HG02642 (cell line): ENCODE measurements at regions not wholly inside any gene's neighbourhood (a gene's known extent, or its start where the extent isn't known, plus 50 kb on each side); places are given as distances from the start of the nearest gene placed in this dataset.
"Not testable (repeated sequence)": the region's sequence is repeated elsewhere in the genome, so short reads cannot be mapped to it uniquely, and the experiment has no call there.

Experiments
- ATAC-seq: cut with Tn5 transposase; IDR thresholded peaks from one replicate; pipeline ENCODE4 v1.9.1; 2021; ENCODE audit warnings: mild to moderate bottlenecking; ENCODE audit not compliant: unreplicated experiment, poor library complexity

DNA sequence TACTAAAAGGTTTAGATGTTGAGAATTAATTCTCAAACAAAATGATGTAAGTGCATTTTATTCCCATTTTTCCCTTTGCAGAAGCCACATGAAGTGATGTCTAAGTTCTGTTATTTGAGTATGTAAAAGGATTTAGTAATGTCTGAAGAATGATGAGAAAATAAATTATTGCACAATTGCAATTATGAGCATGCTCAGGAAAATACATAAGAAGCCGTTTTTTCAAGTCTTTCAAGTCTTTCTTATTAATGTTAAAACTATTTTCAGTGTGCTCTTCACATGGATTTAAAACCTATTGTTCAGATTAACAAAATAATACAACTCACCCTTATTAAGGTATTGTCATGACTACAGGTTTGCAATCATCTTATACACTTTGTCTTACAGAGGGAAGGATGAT lies 331.4 kb upstream of the NETO1 start:
- ATAC-seq, result no peak

DNA sequence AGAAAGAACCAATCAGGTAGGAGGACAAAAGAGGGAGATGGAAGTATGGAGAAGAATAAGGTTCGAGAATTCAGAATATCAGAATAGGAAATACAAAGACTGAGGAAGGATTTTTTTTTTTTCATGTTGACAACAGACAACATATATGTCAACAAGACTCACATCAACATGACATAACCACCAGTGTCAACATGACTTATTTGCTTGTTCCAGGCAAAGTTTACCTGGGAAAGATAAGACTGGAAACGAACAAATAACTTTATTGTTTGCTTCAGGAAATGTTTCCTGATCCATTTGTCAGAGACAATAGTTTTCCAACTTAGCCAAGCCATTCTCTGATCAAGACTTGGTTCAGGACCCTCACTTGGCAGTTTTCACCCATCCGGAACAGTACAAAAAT lies 321.9 kb upstream of the NETO1 start:
- ATAC-seq, result no peak

DNA sequence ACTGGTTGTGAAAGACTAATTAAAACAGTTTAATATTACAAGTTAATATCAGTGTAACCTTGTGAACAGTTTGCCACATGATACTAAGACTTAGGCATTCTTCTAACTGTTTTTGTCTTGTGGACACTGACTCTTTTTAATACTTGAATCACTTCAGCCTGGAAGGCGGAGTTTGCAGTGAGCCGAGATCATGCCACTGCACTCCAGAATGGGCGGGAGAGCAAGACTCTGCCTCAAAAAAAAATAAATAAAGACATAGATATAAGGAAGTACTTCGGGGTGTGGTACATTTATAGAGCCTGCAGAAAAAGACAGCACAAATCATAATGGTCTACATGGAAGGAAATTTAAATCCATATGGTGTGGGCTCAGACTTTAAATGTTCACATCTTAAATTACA lies 300.4 kb upstream of the NETO1 start:
- ATAC-seq, result no peak

DNA sequence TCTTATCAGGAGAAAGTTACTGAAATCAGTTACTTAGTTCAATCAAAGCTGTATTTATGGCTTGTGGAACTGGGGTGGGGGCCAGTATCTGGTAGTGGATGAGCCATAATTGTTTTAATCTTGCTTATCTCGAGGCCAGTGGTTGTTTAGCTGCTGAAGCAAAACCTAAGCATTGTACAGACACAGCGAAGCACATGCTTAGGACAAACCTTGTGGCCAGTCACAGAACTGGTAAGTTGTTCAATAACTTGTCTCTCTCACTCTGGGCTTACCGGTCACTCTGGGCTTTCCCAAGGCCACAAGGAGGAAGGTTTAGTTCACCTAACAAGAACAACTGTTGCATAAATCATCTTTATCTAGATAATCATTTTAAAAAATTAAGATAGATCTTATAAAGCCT lies 296.6 kb upstream of the NETO1 start:
- no peak for ATAC-seq

DNA sequence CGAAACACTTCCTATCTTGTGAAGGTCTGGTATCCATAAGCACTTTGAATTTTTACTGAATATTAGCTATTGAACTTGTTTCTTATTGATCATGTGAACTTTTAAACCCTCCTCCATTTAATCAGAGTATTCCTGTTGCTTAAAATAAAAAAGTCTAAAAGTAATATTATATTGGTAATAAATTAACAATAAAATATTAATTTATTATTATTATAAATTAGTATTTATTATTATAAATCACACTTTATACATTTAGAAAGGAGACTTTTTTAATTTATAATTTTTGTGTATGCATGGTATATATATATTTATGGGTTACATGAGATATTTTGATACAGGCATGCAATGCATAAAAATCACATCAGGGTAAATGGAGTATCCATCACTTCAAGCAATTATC lies 295.4 kb upstream of the NETO1 start:
- ATAC-seq, result no peak

DNA sequence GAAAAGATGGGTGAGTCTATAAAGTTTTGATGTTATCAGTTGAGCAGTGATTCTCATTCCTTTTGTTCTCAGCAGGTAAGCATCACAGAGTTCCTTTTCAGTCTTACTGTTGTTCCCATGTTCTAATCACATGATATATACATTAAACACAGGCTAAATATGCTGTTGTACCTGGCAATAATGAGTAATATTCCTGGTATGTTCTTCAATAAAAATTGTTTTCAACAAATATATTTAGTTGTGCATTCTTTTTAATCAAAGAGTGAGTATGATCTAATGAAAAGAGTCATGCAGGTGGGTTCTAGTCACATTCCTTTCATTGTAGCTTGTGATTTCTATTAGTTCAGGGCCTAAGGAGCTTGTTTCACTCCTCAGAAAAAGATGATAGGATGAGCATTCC lies 288.3 kb upstream of the NETO1 start:
- no peak for ATAC-seq

DNA sequence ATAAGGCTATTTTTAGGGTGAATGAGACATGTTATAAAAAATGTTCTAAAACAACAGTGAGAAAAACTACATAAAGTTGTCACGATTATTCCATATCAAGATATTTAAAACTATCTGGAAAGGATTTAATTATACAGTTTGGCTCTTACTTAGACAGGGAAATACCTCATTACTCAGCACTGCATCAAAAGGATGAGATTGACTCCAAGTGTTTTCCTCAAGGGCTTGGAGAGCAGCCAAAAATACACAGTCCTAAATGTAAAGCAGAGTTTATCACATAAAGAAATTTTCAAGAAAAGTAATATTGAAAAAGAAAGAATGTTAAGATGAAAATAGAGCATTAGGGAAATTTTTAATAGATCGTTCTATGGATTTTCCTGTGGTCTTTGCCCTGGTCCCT lies 285.5 kb upstream of the NETO1 start:
- ATAC-seq, result no peak

DNA sequence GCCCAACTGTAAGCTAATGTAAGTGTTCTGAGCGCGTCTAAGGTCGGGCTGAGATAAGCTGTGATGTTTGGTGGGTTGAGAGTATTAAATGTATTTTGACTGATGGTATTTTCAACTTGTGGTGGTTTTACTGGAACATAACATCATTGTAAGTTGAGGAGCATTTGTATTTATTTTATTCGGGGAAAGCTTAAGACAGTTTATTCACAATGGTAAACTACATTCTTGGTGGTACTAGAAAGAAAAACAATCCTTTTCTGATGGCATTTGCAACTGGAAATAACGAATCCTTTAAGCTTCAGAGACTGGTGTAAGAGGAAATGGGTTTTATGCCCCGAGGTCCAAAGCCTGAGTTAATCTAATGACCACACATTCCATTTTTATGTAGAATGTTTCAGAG lies 283.3 kb upstream of the NETO1 start:
- no peak for ATAC-seq

DNA sequence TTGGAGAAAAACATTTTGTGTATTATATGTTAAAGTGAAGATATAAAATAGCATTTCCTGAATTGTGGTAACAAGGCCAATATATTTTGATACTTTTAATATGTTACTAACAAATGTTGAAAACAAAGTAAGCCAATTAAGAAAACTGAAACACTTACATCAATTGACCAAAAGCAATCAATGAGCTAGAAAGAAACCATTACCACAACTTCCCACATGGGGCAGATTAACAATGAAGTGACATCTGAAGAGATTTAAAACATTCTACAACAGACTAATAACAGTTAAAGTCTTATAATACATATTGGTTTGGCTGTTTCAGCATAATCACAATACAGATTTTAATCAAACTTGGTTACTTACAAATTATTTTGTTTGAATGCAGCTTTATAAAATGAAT lies 282.4 kb upstream of the NETO1 start:
- ATAC-seq, result no peak

DNA sequence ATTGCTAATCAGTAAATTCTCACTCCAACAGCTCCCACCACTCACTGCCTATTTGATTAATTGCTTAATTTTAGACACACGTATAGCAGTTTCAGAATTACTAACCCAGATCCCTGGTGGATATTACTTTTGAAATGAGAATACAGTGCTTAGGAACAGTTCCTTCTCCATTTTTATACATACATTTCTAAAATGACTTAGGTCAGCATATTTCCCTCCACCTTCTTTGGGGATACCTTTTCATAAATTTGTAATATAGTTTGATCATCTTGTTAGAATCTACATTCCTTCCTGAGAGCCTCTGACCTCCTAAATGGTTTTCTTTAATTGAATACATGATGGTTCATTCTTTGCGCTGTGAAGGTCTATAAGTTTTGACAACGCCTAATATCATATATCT lies 279.8 kb upstream of the NETO1 start:
- ATAC-seq, result no peak

DNA sequence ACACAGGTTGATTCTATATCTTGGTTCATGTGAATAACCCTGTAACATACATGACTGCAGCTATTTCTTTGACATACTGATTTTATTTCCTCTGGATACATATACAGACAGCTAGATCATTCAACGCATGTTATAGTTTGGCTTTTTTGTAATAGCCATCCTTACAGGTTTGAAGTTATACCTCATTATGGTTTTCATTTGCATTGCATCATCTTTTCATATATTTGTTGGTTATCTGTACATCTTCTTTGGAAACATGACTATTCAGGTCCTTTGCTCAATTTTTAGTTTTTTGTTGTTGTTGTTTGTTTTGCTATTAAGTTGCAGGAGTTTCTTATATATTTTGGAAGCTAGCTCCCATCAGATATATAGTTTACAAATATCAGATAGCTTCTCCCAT lies 276.2 kb upstream of the NETO1 start:
- no peak for ATAC-seq

DNA sequence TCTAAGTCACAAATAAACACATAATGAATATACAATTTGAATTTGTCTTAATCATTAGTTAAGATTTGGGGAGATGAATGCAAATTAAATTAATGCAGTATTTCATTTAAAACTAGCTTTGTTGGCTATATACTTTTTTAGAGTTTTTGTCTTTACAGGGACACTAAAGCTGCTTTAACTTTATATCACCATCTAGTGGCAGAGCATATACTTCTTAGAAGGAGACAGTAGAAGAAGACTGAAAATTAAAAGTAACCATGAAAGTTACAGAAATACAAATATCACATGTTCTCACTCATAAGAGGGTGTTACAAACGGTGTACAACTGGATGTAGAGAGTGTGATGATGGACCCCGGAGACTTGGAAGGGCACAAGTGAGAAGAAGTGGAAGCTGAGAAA lies 268.3 kb upstream of the NETO1 start:
- ATAC-seq, result no peak

DNA sequence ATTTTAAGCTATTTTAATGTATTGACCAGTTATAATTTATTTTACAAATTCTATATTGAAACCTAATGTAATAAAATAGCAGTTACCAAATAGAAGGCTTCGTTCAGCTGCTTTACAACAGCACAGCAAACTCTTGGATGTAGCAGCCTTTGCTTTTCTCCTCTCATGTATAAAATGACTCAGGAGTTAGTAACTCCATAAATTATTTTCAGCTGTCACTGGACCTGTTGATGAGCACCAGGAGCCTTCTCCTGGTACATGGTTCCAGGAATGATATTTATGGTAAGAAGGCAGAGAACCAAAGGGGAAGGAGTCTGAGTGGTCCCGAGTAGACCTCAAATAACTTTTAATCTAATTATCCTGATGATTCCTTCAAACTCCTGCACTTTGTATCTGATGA lies 256.4 kb upstream of the NETO1 start:
- no peak for ATAC-seq

DNA sequence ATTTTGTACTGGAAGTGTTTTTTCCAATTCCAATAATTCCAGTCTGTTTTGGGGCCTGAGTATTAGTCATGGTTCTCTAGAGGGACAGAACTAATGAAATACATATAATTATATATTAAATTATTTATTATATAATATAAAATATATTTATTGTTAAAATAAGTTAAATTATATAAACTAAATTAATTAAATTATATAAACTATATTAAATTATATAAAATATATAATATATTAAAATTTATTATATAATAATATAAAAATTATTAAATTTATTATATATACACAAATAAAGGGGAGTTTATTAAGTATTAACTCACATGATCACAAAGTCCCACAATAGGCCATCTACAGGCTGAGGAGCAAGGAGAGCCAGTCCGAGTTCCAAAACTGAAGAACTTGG lies 253.4 kb upstream of the NETO1 start:
- no peak for ATAC-seq

DNA sequence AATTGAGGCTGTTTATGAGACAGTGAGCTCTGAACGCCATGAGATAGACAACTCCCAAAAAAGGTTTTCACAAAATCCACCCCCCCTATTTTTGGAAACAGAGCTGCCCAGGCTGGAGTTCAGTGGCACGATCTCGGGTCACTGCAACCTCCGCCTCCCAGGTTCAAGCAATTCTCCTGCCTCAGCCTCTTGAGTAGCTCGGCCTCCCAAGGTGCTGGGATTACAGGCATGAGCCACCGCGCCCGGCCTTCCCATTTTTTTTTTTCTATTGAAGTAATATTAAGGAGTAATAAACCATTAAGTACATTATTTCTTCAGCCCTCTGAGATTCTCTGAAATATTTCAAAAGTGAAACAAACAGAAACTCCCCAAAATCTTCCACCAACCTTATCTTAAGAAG lies 252.8 kb upstream of the NETO1 start:
- no peak for ATAC-seq

DNA sequence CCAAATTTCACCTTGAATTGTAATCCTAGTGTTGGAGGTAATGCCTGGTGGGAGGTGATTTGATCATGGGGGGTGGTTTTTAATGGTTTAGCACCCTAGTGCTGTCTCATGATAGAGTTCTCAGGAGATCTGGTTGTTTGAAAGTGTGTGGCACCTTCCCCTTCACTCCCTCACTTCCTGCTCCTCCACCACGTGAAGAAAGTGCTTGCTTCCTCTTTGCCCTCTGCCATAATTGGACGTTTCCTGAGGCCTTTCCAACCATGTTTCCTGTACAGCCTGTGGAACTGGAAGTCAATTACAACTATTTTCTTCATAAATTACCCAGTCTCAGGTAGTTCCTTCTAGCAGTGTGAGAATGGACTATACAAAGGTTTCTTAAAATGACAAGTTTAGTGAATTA lies 251.8 kb upstream of the NETO1 start:
- no peak for ATAC-seq

DNA sequence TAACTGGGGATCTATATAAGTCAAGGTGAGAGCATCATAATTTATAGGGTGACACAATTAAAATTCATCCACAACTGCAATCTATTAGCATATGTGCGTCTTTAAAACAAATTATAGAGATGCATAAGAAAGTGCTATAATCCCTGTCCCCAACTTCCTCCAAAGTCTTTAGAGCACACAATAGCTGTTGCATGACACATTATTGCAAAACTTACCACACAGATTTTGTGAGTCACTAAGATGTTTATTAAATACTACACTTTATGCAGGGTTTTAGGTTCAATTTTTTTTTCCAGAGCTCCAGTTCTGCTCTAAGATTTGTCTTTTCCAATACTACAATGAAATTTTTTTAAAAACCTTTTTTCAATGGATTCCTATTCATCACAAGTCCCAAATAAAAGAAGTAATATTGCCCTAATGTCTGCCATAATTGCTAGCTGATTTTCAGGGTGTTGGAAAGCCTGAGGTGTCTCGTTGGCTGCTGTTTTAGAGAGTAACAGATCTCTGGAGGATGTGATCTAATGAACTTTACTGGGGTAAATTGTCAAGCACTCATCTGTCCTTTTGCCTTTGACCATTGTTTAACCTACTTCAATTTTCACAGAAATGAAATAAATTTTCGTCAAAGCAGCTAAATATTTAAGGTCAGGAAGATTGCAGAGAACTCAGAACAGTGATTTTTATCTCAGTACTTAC lies 250.5 kb upstream of the NETO1 start:
- no peak for ATAC-seq

DNA sequence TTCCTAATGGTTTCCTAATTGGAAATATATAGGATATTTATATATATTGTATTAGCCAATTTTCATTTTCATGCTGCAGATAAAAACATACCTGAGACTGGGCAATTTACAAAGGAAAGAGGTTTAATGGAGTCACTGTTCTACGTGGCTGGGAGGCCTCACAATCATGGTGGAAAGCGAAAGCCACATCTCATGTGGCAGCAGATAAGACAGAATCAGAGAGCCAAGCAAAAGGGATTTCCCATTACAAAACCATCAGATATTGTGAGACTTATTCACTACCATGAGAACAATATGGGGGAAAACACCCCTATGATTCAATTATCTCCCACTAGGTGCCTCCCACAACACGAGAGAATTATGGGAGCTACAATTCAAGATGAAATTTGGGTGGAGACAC lies 242.5 kb upstream of the NETO1 start:
- no peak for ATAC-seq

DNA sequence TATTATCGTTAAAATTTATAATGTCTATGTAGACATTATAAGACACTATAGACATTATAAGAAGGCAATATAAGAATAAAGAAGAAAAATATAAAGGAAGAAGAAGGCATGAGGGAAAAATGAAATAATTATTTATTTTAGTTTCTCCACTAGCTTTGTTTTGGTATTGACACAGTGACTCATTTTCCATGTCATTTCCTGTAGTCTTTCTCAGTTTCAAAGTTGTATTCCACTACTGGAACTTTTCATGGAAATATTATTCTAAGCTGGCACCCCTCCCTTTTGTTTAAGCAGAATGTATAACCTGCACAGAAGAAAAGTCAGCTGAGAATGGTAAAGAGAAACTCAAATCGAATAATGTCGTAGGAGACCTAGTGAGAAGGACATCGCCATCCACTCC lies 234.2 kb upstream of the NETO1 start:
- no peak for ATAC-seq

DNA sequence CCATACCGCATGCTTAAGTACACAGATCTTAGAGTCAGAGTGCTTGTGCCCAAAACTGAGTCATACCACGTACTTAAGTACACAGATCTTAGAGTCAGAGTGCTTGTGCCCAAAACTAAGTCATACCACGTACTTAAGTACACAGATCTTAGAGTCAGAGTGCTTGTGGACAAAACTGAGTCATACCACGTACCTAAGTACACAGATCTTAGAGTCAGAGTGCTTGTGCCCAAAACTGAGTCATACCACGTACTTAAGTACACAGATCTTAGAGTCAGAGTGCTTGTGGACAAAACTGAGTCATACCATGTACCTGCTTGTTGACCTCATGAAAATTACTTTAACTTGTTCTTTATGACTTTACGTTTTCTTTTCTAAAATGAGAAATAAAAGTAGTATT lies 233.7 kb upstream of the NETO1 start:
- not testable (repeated sequence) for ATAC-seq

DNA sequence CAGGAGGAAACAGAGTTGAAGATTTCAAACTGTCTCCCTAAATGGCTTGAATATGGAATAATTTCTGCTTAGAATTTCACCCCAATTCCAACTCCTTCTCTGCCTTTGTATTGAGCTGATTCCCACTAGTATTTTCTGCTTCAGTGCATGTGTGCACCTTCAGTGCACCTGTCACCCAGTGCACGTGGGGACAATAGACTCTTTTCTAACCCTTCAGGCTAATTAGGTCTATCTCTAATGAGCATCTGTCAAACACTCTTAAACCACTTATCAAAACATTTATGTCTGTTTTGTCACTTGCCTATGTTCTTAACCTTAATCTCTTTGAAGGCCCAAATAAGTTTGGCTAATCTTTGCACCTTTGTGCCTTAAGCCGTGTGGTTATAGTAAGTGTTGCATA lies 232.0 kb upstream of the NETO1 start:
- ATAC-seq, result no peak

DNA sequence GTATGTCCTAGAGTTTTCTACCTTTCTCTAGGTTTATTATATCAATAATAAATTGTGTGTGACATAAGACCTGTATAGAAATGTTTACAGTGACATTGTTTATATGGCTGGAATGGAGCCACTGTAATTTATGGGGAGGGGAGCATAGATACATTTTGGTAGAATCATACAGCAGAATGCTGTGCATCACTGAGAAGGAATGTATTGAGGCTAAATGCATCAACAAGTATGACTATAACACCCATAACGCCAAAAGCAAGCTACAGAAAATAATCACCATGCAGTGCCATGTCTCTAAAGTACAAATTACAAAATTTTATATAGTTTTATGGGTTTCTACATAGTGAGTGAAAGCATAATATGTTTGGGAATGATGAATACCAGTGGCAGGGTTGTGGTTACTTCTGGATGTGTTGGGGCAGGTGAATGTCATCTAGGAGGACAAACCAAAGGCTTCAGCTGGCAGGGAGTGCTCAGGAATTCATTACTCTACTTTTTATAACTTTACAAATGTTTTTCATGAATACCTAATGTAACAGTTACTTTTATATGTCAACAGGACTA lies 226.0 kb upstream of the NETO1 start:
- no peak for ATAC-seq

DNA sequence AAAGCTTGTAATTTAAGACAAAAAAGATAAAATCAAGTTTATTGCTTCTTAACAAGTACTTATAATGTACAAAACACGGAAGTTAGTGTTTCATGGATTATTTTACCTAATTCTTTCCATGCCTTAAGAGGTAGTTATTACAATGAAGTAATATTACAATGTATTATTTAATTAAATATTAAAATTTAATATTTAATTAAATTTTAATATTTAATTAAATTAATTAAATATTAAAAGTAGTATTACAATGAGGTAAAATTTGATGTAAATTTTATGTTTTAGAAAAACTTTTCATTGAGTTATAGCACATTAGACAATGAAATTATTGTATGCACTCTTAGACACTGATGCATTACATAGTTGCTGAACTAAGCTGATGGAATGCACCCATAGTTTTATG lies 220.7 kb upstream of the NETO1 start:
- ATAC-seq, result no peak
